Caki2 (cell line): ENCODE measurements at regions not wholly inside any gene's neighbourhood (a gene's known extent, or its start where the extent isn't known, plus 50 kb on each side); places are given as distances from the start of the nearest gene placed in this dataset.
A peak's percentile ranks its signal among the peaks of the same experiment; 100 is the strongest.

ENCODE experiments used
- DNase-seq: peaks from one replicate; pipeline ENCODE4 v3.0.0-alpha.2; 2015; ENCODE audit warnings: low read depth
- in situ Hi-C: cut with HindIII; loops from 2 replicates; pipeline ENCODE4 v1.10.0; 2016; ENCODE audit warnings: low sequenced_read_pairs, low pct_unique_long_range_greater_than_20kb, mixed read lengths

- DNase-seq, result no peak
- in situ Hi-C loops, result no loop called here
Measured at GRCh38 chr10:90526721-90527120, 331.1 kb downstream of the HTR7 start.

GRCh38 chr10:90530521-90530920 lies 327.3 kb downstream of the HTR7 start:
- in situ Hi-C loops, result no loop called here
- DNase-seq, result no peak

DNA sequence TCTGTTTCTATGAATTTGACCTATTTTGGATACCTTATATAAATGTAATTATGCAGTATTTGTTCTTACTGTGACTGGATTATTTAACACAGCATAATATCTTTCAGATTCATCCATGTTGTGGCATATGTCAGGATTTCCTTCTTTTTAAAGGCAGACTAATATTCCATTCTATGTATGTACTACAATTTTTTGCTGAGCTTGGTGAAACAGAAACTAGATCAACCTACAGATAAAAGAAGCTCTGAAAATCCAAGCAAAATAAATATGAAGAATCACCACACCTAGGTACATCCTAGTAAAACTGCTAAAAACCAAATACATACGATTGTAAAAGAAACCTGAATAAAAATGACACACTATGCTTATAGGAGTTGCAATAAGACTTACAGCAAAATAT lies 300.5 kb downstream of the HTR7 start:
- no peak for DNase-seq
- in situ Hi-C loops, result no loop called here

GRCh38 chr10:90560331-90560730 lies 297.5 kb downstream of the HTR7 start:
- in situ Hi-C loops, result no loop called here
- DNase-seq, result no peak

DNA sequence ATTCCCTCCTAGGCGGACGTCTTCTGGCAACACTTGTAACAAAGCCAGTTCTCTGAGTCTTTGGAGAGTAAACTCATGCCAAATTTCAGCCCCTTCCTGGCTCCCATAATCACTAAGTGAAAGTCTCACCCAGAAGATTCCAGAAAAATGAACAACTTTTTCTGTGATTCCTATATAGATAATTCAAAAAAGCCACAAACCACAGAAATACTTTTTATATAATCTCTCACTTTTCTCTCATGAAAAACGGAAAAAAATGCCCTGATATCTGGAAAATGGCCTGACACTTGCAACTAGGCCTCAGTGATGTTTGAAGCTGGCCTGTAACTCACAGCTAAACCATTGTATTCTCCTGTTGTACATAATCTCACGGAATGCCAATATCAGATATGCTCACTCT lies 296.2 kb downstream of the HTR7 start:
- in situ Hi-C loops, result no loop called here
- DNase-seq, result no peak

DNA sequence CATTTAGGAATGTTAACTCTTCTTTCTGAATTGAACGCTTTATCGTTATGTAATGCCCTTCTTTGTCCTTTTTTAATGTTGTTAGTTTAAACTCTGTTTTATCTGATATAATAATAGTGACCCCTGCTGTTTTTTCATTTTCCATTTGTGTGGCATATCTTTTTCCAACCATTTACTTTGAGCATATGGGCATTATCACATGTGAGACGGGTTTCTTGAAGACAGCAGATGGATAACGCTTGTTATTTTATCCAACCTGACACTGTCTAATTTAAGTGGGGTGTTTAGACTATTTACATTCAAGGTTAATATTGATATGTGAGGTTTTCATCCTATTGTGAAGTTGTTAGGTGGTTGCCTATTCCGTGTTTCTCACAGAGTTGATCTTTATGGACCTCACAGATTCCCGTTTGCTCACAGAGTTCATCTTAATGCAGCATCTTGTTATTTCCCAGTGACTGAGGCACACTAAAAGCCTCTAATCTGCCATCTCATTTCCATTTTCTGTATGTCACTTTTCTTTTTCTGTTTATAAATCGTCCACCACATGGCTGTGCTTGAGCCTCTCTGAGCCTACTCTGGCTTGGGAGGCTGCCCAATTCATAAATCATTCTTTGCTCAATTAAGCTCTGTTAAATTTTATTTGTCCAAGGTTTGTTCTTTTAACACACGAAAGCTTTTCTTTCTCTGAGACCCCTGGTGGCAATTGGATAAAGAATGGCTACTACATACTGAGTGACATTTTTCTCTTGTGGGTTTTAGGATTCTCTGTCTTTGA lies 286.2 kb downstream of the HTR7 start:
- DNase-seq, result no peak
- in situ Hi-C loops, result no loop called here

GRCh38 chr10:90575125-90575524 lies 282.7 kb downstream of the HTR7 start:
- DNase-seq, result no peak
- in situ Hi-C loops, result no loop called here

- in situ Hi-C loops, result no loop called here
Measured at GRCh38 chr10:90577569-90577968, 280.3 kb downstream of the HTR7 start.

GRCh38 chr10:90579602-90580242 lies 278.1 kb downstream of the HTR7 start:
- in situ Hi-C loops, result no loop called here
- peak; percentile 29 for DNase-seq

More at GRCh38 chr10:90577569-90577968, 280.3 kb downstream of the HTR7 start:
- no peak for DNase-seq

GRCh38 chr10:90583416-90583815 lies 274.4 kb downstream of the HTR7 start:
- DNase-seq, result no peak
- in situ Hi-C loops, result no loop called here

DNA sequence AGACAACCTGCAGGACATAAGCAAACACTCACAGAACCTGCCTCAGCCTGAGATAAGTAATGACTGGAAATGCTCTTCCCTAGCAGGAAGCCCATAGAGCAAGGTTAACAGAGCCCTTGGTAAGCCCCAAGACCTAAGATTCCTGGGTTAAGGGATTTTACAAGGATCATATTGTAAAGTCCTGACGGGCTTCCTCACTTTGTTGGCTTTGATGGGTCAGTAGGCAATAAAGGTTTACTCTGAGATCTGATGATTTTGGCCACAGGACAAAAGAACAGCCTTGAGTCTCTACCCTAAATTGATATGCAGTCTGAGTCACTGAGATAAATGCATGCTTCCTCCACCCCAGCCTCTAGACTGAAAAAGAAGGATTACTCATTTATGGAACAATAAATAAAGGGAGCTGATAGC lies 270.8 kb downstream of the HTR7 start:
- in situ Hi-C loops, result no loop called here
- peak; percentile 76 for DNase-seq

- no peak for DNase-seq
- in situ Hi-C loops, result no loop called here
Measured at GRCh38 chr10:90587561-90587960, 270.3 kb downstream of the HTR7 start.

DNA sequence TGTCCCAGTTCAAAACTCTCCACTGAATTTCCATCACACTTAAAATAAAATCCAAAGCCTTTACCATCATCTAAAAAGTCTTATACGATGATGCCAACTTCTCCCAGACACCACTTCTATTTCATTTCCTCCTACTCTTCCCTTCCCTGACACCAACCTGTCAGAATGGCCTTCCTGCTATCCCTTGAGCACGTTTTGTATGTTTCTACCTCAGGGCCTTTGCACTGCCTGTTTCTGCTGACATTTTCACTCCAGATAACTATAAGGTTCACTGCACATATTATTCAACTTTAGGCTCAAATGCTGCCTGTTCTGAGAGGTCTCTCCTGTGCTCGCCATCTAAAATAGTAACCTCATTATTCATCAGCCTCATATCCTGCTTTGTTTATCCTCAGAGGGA lies 269.6 kb downstream of the HTR7 start:
- DNase-seq, result no peak
- in situ Hi-C loops, result no loop called here

- peak; percentile 4 for DNase-seq
- in situ Hi-C loops, result no loop called here
Measured at GRCh38 chr10:90589825-90590224, 268.0 kb downstream of the HTR7 start.

- in situ Hi-C loops, result no loop called here
- DNase-seq, result no peak
Measured at GRCh38 chr10:90591629-90592028, 266.2 kb downstream of the HTR7 start.

DNA sequence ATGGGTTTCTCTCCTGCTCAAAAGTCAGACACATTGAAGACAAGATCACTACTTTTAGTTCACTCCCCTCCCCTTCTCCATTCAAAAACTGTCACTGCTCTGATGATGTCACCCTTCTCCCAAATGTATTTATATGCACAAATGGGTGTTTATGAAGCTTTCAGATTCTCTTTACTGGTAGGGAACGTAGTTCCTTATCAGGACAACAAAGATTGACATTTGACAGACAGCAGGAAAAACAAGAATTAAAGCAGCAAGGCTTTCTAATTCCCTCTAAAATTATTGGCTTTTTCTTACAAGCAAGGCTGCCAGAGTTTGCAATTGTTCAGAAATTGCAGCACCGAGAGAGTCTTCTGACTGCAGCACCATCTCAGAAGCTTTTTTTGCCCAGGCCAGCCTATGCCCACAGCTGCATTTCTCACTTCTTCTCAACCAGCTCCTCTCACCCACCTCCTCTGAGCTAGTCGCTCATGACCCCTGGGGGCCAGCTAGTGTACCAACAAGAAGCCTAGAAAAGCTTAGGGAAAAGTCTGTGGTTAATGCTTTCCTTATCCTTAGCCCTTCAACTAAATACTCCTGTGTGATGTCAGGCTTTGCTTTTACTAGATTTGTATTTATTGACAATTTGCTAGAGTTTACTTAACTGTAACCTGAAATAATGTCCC lies 265.1 kb downstream of the HTR7 start:
- in situ Hi-C loops, result no loop called here
- DNase-seq, result peak; percentile 28

DNA sequence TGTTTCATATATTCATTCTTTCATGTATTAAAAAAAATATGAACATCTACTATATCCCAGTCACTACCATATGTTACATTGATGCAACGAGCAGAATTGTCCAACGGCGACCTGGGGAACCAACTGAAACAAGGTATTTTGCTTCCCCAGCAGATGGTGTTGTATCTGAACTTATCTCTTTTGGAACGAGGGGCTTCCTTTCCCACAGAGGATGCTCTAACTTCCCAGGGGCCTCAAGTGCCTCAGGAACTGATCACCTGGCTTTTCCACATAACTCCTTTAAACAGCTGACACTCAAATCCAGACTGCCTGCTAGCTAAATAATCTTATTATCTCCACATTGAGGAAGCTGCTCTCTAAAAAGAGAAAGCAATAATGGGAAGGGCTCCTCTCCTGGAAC lies 259.3 kb downstream of the HTR7 start:
- no peak for DNase-seq
- in situ Hi-C loops, result no loop called here

GRCh38 chr10:90602862-90603610 lies 254.8 kb downstream of the HTR7 start:
- peak; percentile 4 for DNase-seq
- in situ Hi-C loops, result no loop called here

GRCh38 chr10:90604636-90605035 lies 253.2 kb downstream of the HTR7 start:
- peak; percentile 47 for DNase-seq
- in situ Hi-C loops, result no loop called here
